ENCODE measurements at regions not wholly inside any gene's neighbourhood (a gene's known extent, or its start where the extent isn't known, plus 50 kb on each side); places are given as distances from the start of the nearest gene placed in this dataset.

DNA sequence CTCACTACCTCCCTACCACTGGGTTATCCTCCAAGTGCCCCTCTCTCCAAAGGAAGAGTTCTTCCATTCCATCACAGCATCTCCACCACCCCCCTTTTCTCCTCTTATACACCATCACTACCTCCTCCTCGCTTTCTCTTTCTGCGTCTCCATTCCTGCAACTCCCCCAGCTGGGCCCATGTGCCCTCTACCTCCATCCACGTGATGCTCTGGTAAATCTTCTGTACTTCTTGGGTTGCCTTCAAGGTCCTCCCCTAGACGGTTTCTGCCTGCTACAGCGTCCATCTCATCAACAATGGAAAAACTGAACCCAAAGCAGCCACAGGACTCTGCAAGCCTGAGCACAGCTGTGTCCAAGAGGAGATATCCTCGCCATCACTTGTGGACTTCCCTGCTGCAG is 129.5 kb upstream of the SLCO3A1 start:
- H2AFZ ChIP-seq (ENCODE audit: low read depth, low read length): no peak overlapping the region
- H3K4me1 ChIP-seq (replicated peaks in 1 of 2; ENCODE audit: control insufficient read depth in 2 of 2, insufficient read depth in 2 of 2, low read length in 2 of 2): no peaks in the 10 kb centered on the region
- ChIA-PET CTCF (ENCODE audit: low intra/inter-chr PET ratio) (no interaction called here), POLR2A (no interaction called here)
- in situ Hi-C loops (cut with MboI): no loop called here
- no peak overlapping the region for H3K4me2 ChIP-seq (ENCODE audit: insufficient read depth, low read length)
- no peaks in the 10 kb centered on the region for H3K79me2 ChIP-seq (ENCODE audit: control insufficient read depth, insufficient read depth, low read length)
- no peak for DNase-seq (ENCODE audit: extremely low read depth in 1 of 4, low spot score in 3 of 4)
- no peak for TF ChIP-seq EGR1 (conservative IDR thresholded peaks at IDR 0.05)
- TF ChIP-seq ZKSCAN1 (IDR thresholded peaks at IDR 0.05; ENCODE audit: low read depth, low read length): no peak
- TF ChIP-seq, protein P1, sequence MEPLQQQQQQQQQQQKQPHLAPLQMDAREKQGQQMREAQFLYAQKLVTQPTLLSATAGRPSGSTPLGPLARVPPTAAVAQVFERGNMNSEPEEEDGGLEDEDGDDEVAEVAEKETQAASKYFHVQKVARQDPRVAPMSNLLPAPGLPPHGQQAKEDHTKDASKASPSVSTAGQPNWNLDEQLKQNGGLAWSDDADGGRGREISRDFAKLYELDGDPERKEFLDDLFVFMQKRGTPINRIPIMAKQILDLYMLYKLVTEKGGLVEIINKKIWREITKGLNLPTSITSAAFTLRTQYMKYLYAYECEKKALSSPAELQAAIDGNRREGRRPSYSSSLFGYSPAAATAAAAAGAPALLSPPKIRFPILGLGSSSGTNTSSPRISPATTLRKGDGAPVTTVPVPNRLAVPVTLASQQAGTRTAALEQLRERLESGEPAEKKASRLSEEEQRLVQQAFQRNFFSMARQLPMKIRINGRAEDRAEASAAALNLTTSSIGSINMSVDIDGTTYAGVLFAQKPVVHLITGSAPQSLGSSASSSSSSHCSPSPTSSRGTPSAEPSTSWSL (CRISPR knock-in tag; IDR thresholded peaks at IDR 0.05; ENCODE audit: borderline replicate concordance): no peak
- TF ChIP-seq POLR3G (IDR thresholded peaks at IDR 0.05; ENCODE audit: extremely low read depth, insufficient read length, insufficient replicate concordance): no peak
- TF ChIP-seq CAMTA2 (CRISPR knock-in tag; conservative IDR thresholded peaks at IDR 0.05): no peak
- no peak for TF ChIP-seq HNRNPLL (IDR thresholded peaks at IDR 0.05; ENCODE audit: low read depth, low read length, poor library complexity, severe bottlenecking)
- no peak for TF ChIP-seq NUFIP1 (IDR thresholded peaks at IDR 0.05; ENCODE audit: partially characterized antibody)
- no peak for TF ChIP-seq ETV1 (tag; conservative IDR thresholded peaks at IDR 0.05; ENCODE audit: low read depth)
- TF ChIP-seq SLC30A9 (CRISPR knock-in tag; IDR thresholded peaks at IDR 0.05): no peak
- no peak for TF ChIP-seq ZNF311 (CRISPR knock-in tag; IDR thresholded peaks at IDR 0.05)
- no peak for TF ChIP-seq HNRNPUL1 (IDR thresholded peaks at IDR 0.05; ENCODE audit: low read length)
- no peak for TF ChIP-seq ZC3H4 (CRISPR knock-in tag; IDR thresholded peaks at IDR 0.05; ENCODE audit: borderline replicate concordance)
- TF ChIP-seq, protein P2, sequence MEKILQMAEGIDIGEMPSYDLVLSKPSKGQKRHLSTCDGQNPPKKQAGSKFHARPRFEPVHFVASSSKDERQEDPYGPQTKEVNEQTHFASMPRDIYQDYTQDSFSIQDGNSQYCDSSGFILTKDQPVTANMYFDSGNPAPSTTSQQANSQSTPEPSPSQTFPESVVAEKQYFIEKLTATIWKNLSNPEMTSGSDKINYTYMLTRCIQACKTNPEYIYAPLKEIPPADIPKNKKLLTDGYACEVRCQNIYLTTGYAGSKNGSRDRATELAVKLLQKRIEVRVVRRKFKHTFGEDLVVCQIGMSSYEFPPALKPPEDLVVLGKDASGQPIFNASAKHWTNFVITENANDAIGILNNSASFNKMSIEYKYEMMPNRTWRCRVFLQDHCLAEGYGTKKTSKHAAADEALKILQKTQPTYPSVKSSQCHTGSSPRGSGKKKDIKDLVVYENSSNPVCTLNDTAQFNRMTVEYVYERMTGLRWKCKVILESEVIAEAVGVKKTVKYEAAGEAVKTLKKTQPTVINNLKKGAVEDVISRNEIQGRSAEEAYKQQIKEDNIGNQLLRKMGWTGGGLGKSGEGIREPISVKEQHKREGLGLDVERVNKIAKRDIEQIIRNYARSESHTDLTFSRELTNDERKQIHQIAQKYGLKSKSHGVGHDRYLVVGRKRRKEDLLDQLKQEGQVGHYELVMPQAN (IDR thresholded peaks at IDR 0.05; ENCODE audit: borderline replicate concordance): no peak
- no peak for TF ChIP-seq TEAD2 (tag; IDR thresholded peaks at IDR 0.05)
- TF ChIP-seq JUN (IDR thresholded peaks at IDR 0.05; ENCODE audit: borderline replicate concordance, low read depth, low read length): no peak
- no peak for TF ChIP-seq JUN (CRISPR knock-in tag; IDR thresholded peaks at IDR 0.05; ENCODE audit: borderline replicate concordance)
- TF ChIP-seq, protein P3, sequence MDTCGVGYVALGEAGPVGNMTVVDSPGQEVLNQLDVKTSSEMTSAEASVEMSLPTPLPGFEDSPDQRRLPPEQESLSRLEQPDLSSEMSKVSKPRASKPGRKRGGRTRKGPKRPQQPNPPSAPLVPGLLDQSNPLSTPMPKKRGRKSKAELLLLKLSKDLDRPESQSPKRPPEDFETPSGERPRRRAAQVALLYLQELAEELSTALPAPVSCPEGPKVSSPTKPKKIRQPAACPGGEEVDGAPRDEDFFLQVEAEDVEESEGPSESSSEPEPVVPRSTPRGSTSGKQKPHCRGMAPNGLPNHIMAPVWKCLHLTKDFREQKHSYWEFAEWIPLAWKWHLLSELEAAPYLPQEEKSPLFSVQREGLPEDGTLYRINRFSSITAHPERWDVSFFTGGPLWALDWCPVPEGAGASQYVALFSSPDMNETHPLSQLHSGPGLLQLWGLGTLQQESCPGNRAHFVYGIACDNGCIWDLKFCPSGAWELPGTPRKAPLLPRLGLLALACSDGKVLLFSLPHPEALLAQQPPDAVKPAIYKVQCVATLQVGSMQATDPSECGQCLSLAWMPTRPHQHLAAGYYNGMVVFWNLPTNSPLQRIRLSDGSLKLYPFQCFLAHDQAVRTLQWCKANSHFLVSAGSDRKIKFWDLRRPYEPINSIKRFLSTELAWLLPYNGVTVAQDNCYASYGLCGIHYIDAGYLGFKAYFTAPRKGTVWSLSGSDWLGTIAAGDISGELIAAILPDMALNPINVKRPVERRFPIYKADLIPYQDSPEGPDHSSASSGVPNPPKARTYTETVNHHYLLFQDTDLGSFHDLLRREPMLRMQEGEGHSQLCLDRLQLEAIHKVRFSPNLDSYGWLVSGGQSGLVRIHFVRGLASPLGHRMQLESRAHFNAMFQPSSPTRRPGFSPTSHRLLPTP (IDR thresholded peaks at IDR 0.05; ENCODE audit: borderline replicate concordance, extremely low read depth, insufficient read length): no peak
- intact Hi-C loops (cut with micrococcal nuclease): no loop called here
- no peaks in the 10 kb centered on the region for H4K20me1 ChIP-seq (replicated peaks; ENCODE audit: control insufficient read depth, insufficient read depth, low read length)
- H3K27ac ChIP-seq (ENCODE audit: extremely low read depth, low read depth, low read length): no peak overlapping the region
- H3K9ac ChIP-seq (ENCODE audit: insufficient read depth in 1 of 2, low read depth in 2 of 2, low read length in 2 of 2): no peak overlapping the region
- no peak for ATAC-seq
- H3K27me3 ChIP-seq (ENCODE audit: control insufficient read depth in 2 of 2, insufficient read depth in 2 of 2, low read length in 2 of 2): 0 out of 5 replicates have a peak, but pooled peaks cover 0 to 5% of the 10 kb centered on the region in 2 experiments
- no TSS peak for BruUV-seq (replicated peaks)
- H3K36me3 ChIP-seq (ENCODE audit: control insufficient read depth, insufficient read depth, low read length): no peaks in the 10 kb centered on the region
- H3K9me1 ChIP-seq (ENCODE audit: control insufficient read depth, insufficient read depth, low read length): no peaks in the 10 kb centered on the region
- H3K4me3 ChIP-seq: no peak overlapping the region
- H3K9me3 ChIP-seq (replicated peaks; ENCODE audit: control insufficient read depth, insufficient read depth, low read depth, low read length): no peaks in the 10 kb centered on the region
- 2% methylated on average over 6 of the region's 6 CpGs for WGBS (ENCODE audit: insufficient coverage, low coverage, missing lambda C conversion rate)
- FAIRE-seq: no peak
